Fibroblast of lung (primary cell): ENCODE measurements at regions not wholly inside any gene's neighbourhood (a gene's known extent, or its start where the extent isn't known, plus 50 kb on each side); places are given as distances from the start of the nearest gene placed in this dataset.
"Not testable (repeated sequence)": the region's sequence is repeated elsewhere in the genome, so short reads cannot be mapped to it uniquely, and the experiment has no call there.

Experiments
- CTCF ChIP-seq, 2 donors: IDR thresholded peaks in 1 of 2; conservative IDR thresholded peaks in 1 of 2; 1 replicate in 1 of 2; 2 replicates in 1 of 2; pipeline ENCODE4 v1.5.1; 2011 to 2012; ENCODE audit warnings: low read length in 2 of 2, control low read depth in 1 of 2, inconsistent platforms in 1 of 2, low read depth in 1 of 2, mild to moderate bottlenecking in 1 of 2
- EZH2 ChIP-seq: IDR thresholded peaks from 2 replicates; pipeline ENCODE4 v1.5.1; 2012; ENCODE audit warnings: low read length, control low read depth, mild to moderate bottlenecking; ENCODE audit errors: missing control alignments

- TF ChIP-seq CTCF (conservative IDR thresholded peaks at IDR 0.05 in 1 of 2, IDR thresholded peaks at IDR 0.05 in 1 of 2; ENCODE audit: low read depth in 1 of 2, low read length in 2 of 2); EZH2: not testable (repeated sequence)
These were observed 86.1 kb upstream of the SAMD11 start for GRCh38 chr1:837601-838000.
